Chondrocyte (in vitro differentiated cells): ENCODE measurements at regions not wholly inside any gene's neighbourhood (a gene's known extent, or its start where the extent isn't known, plus 50 kb on each side); places are given as distances from the start of the nearest gene placed in this dataset.
"Not testable (repeated sequence)": the region's sequence is repeated elsewhere in the genome, so short reads cannot be mapped to it uniquely, and the experiment has no call there.

Experiments
- DNase-seq: peaks from one replicate; pipeline ENCODE4 v3.0.0; 2021; ENCODE audit warnings: mixed read lengths, low spot score
- H3K27ac Mint-ChIP-seq: one replicate; pipeline ENCODE4 v1.8.0; 2021; ENCODE audit warnings: mild to moderate bottlenecking, moderate library complexity, mixed read lengths; ENCODE audit not compliant: unreplicated experiment
- H3K27me3 Mint-ChIP-seq: 2 replicates; pipeline ENCODE4 v1.8.0; 2021; ENCODE audit warnings: low read depth, mixed read lengths
- H3K36me3 Mint-ChIP-seq: 2 replicates; pipeline ENCODE4 v1.8.0; 2021; ENCODE audit warnings: low read depth, mixed read lengths
- H3K4me1 Mint-ChIP-seq: 2 replicates; pipeline ENCODE4 v1.8.0; 2021; ENCODE audit warnings: low read depth, mild to moderate bottlenecking, mixed read lengths
- H3K4me3 Mint-ChIP-seq: one replicate; pipeline ENCODE4 v1.8.0; 2021; ENCODE audit warnings: mild to moderate bottlenecking, moderate library complexity, mixed read lengths; ENCODE audit not compliant: unreplicated experiment
- H3K9me3 Mint-ChIP-seq: 2 replicates; pipeline ENCODE4 v1.8.0; 2021; ENCODE audit warnings: low read depth, mixed read lengths
- CTCF ChIP-seq: fragments of 200-600 bp; sonication (generic); IDR thresholded peaks from 2 replicates; pipeline ENCODE4 v1.5.0; 2021; ENCODE audit warnings: antibody characterized with exemption, mild to moderate bottlenecking, moderate library complexity

GRCh38 chr21:27893619-27894018 is 926.7 kb upstream of the ADAMTS5 start:
- not testable (repeated sequence) for H3K36me3 Mint-ChIP-seq, H3K4me1 Mint-ChIP-seq, H3K27me3 Mint-ChIP-seq, H3K4me3 Mint-ChIP-seq, H3K27ac Mint-ChIP-seq, DNase-seq, H3K9me3 Mint-ChIP-seq

GRCh38 chr21:27891495-27891894 is 924.6 kb upstream of the ADAMTS5 start:
- not testable (repeated sequence) for H3K4me3 Mint-ChIP-seq, H3K36me3 Mint-ChIP-seq, H3K27ac Mint-ChIP-seq, H3K27me3 Mint-ChIP-seq, H3K4me1 Mint-ChIP-seq, H3K9me3 Mint-ChIP-seq, DNase-seq

- not testable (repeated sequence) for DNase-seq, H3K27me3 Mint-ChIP-seq, H3K9me3 Mint-ChIP-seq, H3K36me3 Mint-ChIP-seq, H3K4me3 Mint-ChIP-seq, H3K27ac Mint-ChIP-seq, H3K4me1 Mint-ChIP-seq
These were observed 921.0 kb upstream of the ADAMTS5 start for GRCh38 chr21:27887808-27888455.

- no peaks in the 10 kb centered on the region for H3K4me1 Mint-ChIP-seq
- no peak for TF ChIP-seq CTCF
- no peaks in the 10 kb centered on the region for H3K27me3 Mint-ChIP-seq
- H3K9me3 Mint-ChIP-seq = peaks cover 4% of the 10 kb centered on the region
- no peak for DNase-seq
- H3K36me3 Mint-ChIP-seq = no peaks in the 10 kb centered on the region
- no peak overlapping the region for H3K4me3 Mint-ChIP-seq
- H3K27ac Mint-ChIP-seq = no peak overlapping the region
These were observed 918.4 kb upstream of the ADAMTS5 start for GRCh38 chr21:27885296-27885711.

- not testable (repeated sequence) for DNase-seq, H3K36me3 Mint-ChIP-seq, H3K4me3 Mint-ChIP-seq, H3K27me3 Mint-ChIP-seq, H3K9me3 Mint-ChIP-seq, H3K27ac Mint-ChIP-seq, H3K4me1 Mint-ChIP-seq
These were observed 914.4 kb upstream of the ADAMTS5 start for GRCh38 chr21:27881331-27881730.

GRCh38 chr21:27872411-27872810 is 905.5 kb upstream of the ADAMTS5 start:
- not testable (repeated sequence) for H3K4me1 Mint-ChIP-seq, H3K27ac Mint-ChIP-seq, DNase-seq, H3K36me3 Mint-ChIP-seq, H3K27me3 Mint-ChIP-seq, H3K4me3 Mint-ChIP-seq
- peaks cover 13% of the 10 kb centered on the region for H3K9me3 Mint-ChIP-seq

GRCh38 chr21:27870755-27871154 is 903.9 kb upstream of the ADAMTS5 start:
- not testable (repeated sequence) for DNase-seq, H3K27me3 Mint-ChIP-seq, H3K4me1 Mint-ChIP-seq, H3K27ac Mint-ChIP-seq, H3K36me3 Mint-ChIP-seq, H3K4me3 Mint-ChIP-seq
- peaks cover 16% of the 10 kb centered on the region for H3K9me3 Mint-ChIP-seq

GRCh38 chr21:27860314-27860955 is 893.5 kb upstream of the ADAMTS5 start:
- not testable (repeated sequence) for H3K4me3 Mint-ChIP-seq, DNase-seq, H3K9me3 Mint-ChIP-seq, H3K4me1 Mint-ChIP-seq, H3K27ac Mint-ChIP-seq, H3K36me3 Mint-ChIP-seq, H3K27me3 Mint-ChIP-seq

GRCh38 chr21:27858053-27858825 is 891.4 kb upstream of the ADAMTS5 start:
- not testable (repeated sequence) for H3K36me3 Mint-ChIP-seq, H3K9me3 Mint-ChIP-seq, H3K4me1 Mint-ChIP-seq, H3K4me3 Mint-ChIP-seq, H3K27ac Mint-ChIP-seq, H3K27me3 Mint-ChIP-seq, DNase-seq

- not testable (repeated sequence) for DNase-seq, H3K9me3 Mint-ChIP-seq, H3K27ac Mint-ChIP-seq, H3K4me1 Mint-ChIP-seq, H3K36me3 Mint-ChIP-seq, H3K27me3 Mint-ChIP-seq, H3K4me3 Mint-ChIP-seq
These were observed 890.1 kb upstream of the ADAMTS5 start for GRCh38 chr21:27856988-27857387.
